ENCODE measurements at regions not wholly inside any gene's neighbourhood (a gene's known extent, or its start where the extent isn't known, plus 50 kb on each side); places are given as distances from the start of the nearest gene placed in this dataset.
A peak's percentile ranks its signal among the peaks of the same experiment; 100 is the strongest.

DNA sequence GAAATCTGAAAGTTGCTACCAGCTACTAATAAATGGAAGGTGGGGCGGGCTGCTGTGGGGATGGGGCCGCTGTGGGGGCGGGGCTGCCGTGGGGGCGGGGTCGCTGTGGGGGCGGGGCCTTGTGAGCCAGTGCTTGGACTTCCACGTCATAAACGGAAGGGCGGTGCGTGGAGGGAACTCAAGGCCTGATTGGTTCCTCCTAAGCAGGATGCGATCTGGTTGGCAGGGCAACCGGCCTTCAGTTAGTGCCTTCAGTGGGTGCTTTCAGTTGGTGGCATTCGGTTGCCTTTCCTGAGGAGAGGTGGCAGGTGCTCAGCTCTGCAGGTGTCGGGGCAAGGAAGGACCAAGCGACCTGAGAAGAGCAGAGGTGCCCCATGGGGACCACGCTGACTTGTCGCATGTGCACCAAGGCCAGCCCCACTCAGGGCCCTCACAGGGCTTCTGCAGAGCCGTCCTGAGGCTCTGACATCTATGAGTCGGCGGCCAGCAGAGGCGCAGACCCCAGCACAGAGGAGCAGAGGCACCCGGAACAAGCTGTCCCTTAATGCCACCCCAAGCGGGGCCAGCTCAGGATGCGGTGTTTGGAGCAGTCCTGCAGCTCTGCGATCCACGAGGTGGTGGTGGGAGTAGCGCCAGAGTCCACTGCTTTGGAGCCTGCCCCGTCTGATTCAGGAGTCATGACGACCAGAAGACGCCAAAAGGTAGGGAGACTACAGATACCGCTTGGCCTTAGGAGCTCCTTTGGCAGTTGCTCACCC, 54.4 kb upstream of the PDSS1 start:
- dilution Hi-C loops (cut with MboI; ENCODE audit: extremely low pct_ligation_motif_present, low sequenced_read_pairs): no loop called here
- Histone ChIP-seq H2AFZ (ENCODE audit: control insufficient read depth, low read length) (no peak overlapping the region), H4K20me1 (ENCODE audit: control insufficient read depth, extremely low read depth, insufficient read depth, low read length) (no peaks in the 10 kb centered on the region), H3K27me3 (ENCODE audit: control insufficient read depth, extremely low read depth, insufficient read depth, low read length) (no peaks in the 10 kb centered on the region), H3K27ac (ENCODE audit: control insufficient read depth, insufficient read depth, low read length) (no peak overlapping the region), H3K79me2 (ENCODE audit: control insufficient read depth, insufficient read depth, low read length) (no peaks in the 10 kb centered on the region), H3K4me3 (ENCODE audit: control insufficient read depth in 2 of 3, extremely low read depth in 1 of 3, insufficient read depth in 2 of 3, low read depth in 1 of 3, low read length in 3 of 3) (no peak overlapping the region), H3K4me1 (ENCODE audit: control insufficient read depth, extremely low read depth, insufficient read depth, low read length) (no peaks in the 10 kb centered on the region), H3K9ac (ENCODE audit: control insufficient read depth, extremely low read depth, insufficient read depth, low read length) (no peak overlapping the region), H3K36me3 (ENCODE audit: control insufficient read depth in 2 of 2, extremely low read depth in 1 of 2, insufficient read depth in 2 of 2, low read length in 2 of 2) (no peaks in the 10 kb centered on the region), H3K4me2 (ENCODE audit: control insufficient read depth, extremely low read depth, insufficient read depth, low read depth, low read length) (no peak overlapping the region), H3K9me1 (ENCODE audit: control insufficient read depth, extremely low read depth, insufficient read depth, low read length) (no peaks in the 10 kb centered on the region), H3K9me3 (ENCODE audit: control insufficient read depth, low read depth, low read length) (no peaks in the 10 kb centered on the region)
- TF ChIP-seq EZH2 (IDR thresholded peaks at IDR 0.05; ENCODE audit: low read length): no peak
- TF ChIP-seq, protein P1, sequence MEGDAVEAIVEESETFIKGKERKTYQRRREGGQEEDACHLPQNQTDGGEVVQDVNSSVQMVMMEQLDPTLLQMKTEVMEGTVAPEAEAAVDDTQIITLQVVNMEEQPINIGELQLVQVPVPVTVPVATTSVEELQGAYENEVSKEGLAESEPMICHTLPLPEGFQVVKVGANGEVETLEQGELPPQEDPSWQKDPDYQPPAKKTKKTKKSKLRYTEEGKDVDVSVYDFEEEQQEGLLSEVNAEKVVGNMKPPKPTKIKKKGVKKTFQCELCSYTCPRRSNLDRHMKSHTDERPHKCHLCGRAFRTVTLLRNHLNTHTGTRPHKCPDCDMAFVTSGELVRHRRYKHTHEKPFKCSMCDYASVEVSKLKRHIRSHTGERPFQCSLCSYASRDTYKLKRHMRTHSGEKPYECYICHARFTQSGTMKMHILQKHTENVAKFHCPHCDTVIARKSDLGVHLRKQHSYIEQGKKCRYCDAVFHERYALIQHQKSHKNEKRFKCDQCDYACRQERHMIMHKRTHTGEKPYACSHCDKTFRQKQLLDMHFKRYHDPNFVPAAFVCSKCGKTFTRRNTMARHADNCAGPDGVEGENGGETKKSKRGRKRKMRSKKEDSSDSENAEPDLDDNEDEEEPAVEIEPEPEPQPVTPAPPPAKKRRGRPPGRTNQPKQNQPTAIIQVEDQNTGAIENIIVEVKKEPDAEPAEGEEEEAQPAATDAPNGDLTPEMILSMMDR (optimal IDR thresholded peaks at IDR 0.05 in 1 of 3, IDR thresholded peaks at IDR 0.05 in 1 of 3, conservative IDR thresholded peaks at IDR 0.05 in 1 of 3; ENCODE audit: extremely low read depth in 1 of 3, insufficient read depth in 2 of 3, low read length in 3 of 3): no peak
- DNase-seq (ENCODE audit: low read depth, low spot score) (no peak), FAIRE-seq (no peak)

DNA sequence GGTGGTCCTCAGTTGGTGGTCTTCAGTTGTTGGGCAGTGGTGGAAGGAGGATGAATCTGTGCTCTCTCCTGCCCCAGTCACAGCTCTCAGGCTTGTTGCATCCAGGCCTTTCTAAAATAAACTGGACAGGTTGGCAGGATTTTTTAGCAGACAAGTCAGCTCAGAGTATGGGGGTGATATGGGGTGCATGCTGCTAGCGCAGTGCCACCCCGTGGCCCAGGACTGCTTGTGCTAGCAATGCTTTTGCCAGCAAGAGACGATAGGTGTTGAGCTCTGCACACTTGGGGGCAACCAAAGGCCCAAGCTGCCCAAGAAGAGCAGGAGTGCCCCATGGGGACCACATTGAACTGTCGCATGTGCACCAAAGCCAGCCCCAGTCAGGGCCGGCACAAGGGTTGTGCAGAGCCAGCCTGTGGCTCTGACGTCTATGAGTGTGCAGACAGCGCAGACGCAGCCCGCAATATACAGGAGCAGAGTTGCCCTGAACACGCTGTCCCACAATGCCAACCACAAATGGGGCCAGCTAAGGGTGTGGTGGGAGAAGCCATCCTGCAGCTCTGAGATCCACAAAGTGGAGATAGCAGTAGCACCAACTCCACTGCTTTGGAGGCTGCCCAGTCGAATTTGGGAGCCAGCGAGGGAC, 49.8 kb upstream of the PDSS1 start:
- H3K4me2 ChIP-seq (ENCODE audit: control insufficient read depth, extremely low read depth, insufficient read depth, low read depth, low read length): no peak overlapping the region
- TF ChIP-seq, protein P1 (optimal IDR thresholded peaks at IDR 0.05 in 1 of 3, IDR thresholded peaks at IDR 0.05 in 1 of 3, conservative IDR thresholded peaks at IDR 0.05 in 1 of 3; ENCODE audit: extremely low read depth in 1 of 3, insufficient read depth in 2 of 3, low read length in 3 of 3): peak in 1 of 3 experiments; percentile 6
- TF ChIP-seq EZH2 (IDR thresholded peaks at IDR 0.05; ENCODE audit: low read length): no peak
- no peaks in the 10 kb centered on the region for H3K4me1 ChIP-seq (ENCODE audit: control insufficient read depth, extremely low read depth, insufficient read depth, low read length)
- no peaks in the 10 kb centered on the region for H4K20me1 ChIP-seq (ENCODE audit: control insufficient read depth, extremely low read depth, insufficient read depth, low read length)
- H2AFZ ChIP-seq (ENCODE audit: control insufficient read depth, low read length): no peak overlapping the region
- no peaks in the 10 kb centered on the region for H3K27me3 ChIP-seq (ENCODE audit: control insufficient read depth, extremely low read depth, insufficient read depth, low read length)
- no peak for FAIRE-seq
- H3K27ac ChIP-seq (ENCODE audit: control insufficient read depth, insufficient read depth, low read length): no peak overlapping the region
- H3K9me1 ChIP-seq (ENCODE audit: control insufficient read depth, extremely low read depth, insufficient read depth, low read length): no peaks in the 10 kb centered on the region
- H3K4me3 ChIP-seq (ENCODE audit: control insufficient read depth in 2 of 3, extremely low read depth in 1 of 3, insufficient read depth in 2 of 3, low read depth in 1 of 3, low read length in 3 of 3): no peak overlapping the region
- H3K79me2 ChIP-seq (ENCODE audit: control insufficient read depth, insufficient read depth, low read length): no peaks in the 10 kb centered on the region
- H3K36me3 ChIP-seq (ENCODE audit: control insufficient read depth in 2 of 2, extremely low read depth in 1 of 2, insufficient read depth in 2 of 2, low read length in 2 of 2): no peaks in the 10 kb centered on the region
- no peak for DNase-seq (ENCODE audit: low read depth, low spot score)
- H3K9me3 ChIP-seq (ENCODE audit: control insufficient read depth, low read depth, low read length): no peaks in the 10 kb centered on the region
- no peak overlapping the region for H3K9ac ChIP-seq (ENCODE audit: control insufficient read depth, extremely low read depth, insufficient read depth, low read length)
- dilution Hi-C loops (cut with MboI; ENCODE audit: extremely low pct_ligation_motif_present, low sequenced_read_pairs): no loop called here

Measured in keratinocyte (primary cell).